GM23338 (cell line): ENCODE measurements at regions not wholly inside any gene's neighbourhood (a gene's known extent, or its start where the extent isn't known, plus 50 kb on each side); places are given as distances from the start of the nearest gene placed in this dataset.

Source experiments
- ATAC-seq: fragments of 200-7000 bp; cut with Tn5 transposase; 3 replicates; pipeline ENCODE4 v1.9.1; 2020
- DNase-seq: peaks from one replicate; pipeline ENCODE4 v3.0.0-alpha.2; 2015; ENCODE audit warnings: low spot score
- H2AFZ ChIP-seq: fragments of 200-600 bp; sonication (generic); 2 replicates; pipeline ENCODE4 v1.8.0; 2016; ENCODE audit warnings: antibody characterized with exemption, mild to moderate bottlenecking, moderate library complexity
- H3F3A ChIP-seq: fragments of 200-600 bp; sonication (generic); replicated peaks from 2 replicates; pipeline ENCODE4 v1.8.0; 2017; ENCODE audit warnings: antibody characterized with exemption, mixed run types, low read depth
- H3K27ac ChIP-seq: fragments of 200-600 bp; sonication (generic); 2 replicates; pipeline ENCODE4 v1.6.1; 2016; ENCODE audit warnings: low read depth
- H3K27me3 ChIP-seq: fragments of 200-600 bp; sonication (generic); 2 replicates; pipeline ENCODE4 v1.8.0; 2016; ENCODE audit warnings: mild to moderate bottlenecking, mixed run types, moderate library complexity; ENCODE audit not compliant: insufficient read depth
- H3K36me3 ChIP-seq: fragments of 200-600 bp; sonication (generic); 2 replicates; pipeline ENCODE4 v1.8.0; 2016; ENCODE audit warnings: mild to moderate bottlenecking; ENCODE audit not compliant: insufficient read depth
- H3K4me1 ChIP-seq: fragments of 200-600 bp; sonication (generic); 2 replicates; pipeline ENCODE4 v1.8.0; 2016; ENCODE audit warnings: mild to moderate bottlenecking, moderate library complexity; ENCODE audit not compliant: insufficient read depth
- H3K4me2 ChIP-seq: fragments of 200-600 bp; sonication (generic); 2 replicates; pipeline ENCODE4 v1.7.1; 2017; ENCODE audit warnings: mixed run types
- H3K4me3 ChIP-seq: fragments of 200-600 bp; sonication (generic); 2 replicates; pipeline ENCODE4 v1.6.1; 2016; ENCODE audit warnings: mixed run types
- H3K79me2 ChIP-seq: fragments of 200-600 bp; sonication (generic); replicated peaks from 2 replicates; pipeline ENCODE4 v1.8.0; 2017; ENCODE audit warnings: mild to moderate bottlenecking; ENCODE audit not compliant: insufficient read depth
- H3K9me2 ChIP-seq: fragments of 200-600 bp; sonication (generic); 2 replicates; pipeline ENCODE4 v1.8.0; 2017; ENCODE audit not compliant: insufficient read depth
- H4K20me1 ChIP-seq: fragments of 200-600 bp; sonication (generic); replicated peaks from 2 replicates; pipeline ENCODE4 v1.8.0; 2017; ENCODE audit warnings: mild to moderate bottlenecking; ENCODE audit not compliant: insufficient read depth
- H3K27ac Mint-ChIP-seq: 2 replicates; pipeline ENCODE4 v1.8.0; 2020; ENCODE audit warnings: inconsistent platforms, mild to moderate bottlenecking, moderate library complexity, mixed read lengths
- H3K27me3 Mint-ChIP-seq: 3 replicates; pipeline ENCODE4 v1.8.0; 2022; ENCODE audit warnings: low read depth, mild to moderate bottlenecking, moderate library complexity, mixed read lengths, inconsistent platforms; ENCODE audit not compliant: insufficient read depth, poor library complexity
- H3K36me3 Mint-ChIP-seq: 3 replicates; pipeline ENCODE4 v1.8.0; 2021; ENCODE audit warnings: low read depth, mild to moderate bottlenecking, inconsistent platforms, moderate library complexity, mixed read lengths
- H3K4me1 Mint-ChIP-seq: 3 replicates; pipeline ENCODE4 v1.8.0; 2020; ENCODE audit warnings: mild to moderate bottlenecking, inconsistent platforms, mixed read lengths
- H3K4me3 Mint-ChIP-seq: 3 replicates; pipeline ENCODE4 v1.8.0; 2021; ENCODE audit warnings: moderate library complexity, mild to moderate bottlenecking, inconsistent platforms, mixed read lengths
- H3K9me3 Mint-ChIP-seq: 3 replicates; pipeline ENCODE4 v1.8.0; 2020; ENCODE audit warnings: moderate library complexity, mild to moderate bottlenecking, inconsistent platforms, mixed read lengths
- CREB1 ChIP-seq: fragments of 250-450 bp; sonication (Bioruptor Pico); IDR thresholded peaks from 2 replicates; pipeline ENCODE4 v1.5.0; 2020; ENCODE audit warnings: low read depth, mild to moderate bottlenecking, moderate library complexity
- CTCF ChIP-seq, 2 experiments: fragments of 200-600 bp in 1 of 2; sonication (generic) in 1 of 2; conservative IDR thresholded peaks; 2 replicates each; pipeline versions ENCODE4 v1.5.1 to v1.6.1; 2016 to 2017; ENCODE audit warnings: antibody characterized with exemption in 2 of 2, low read depth in 2 of 2, mild to moderate bottlenecking in 2 of 2, moderate library complexity in 1 of 2
- ETS1 ChIP-seq: IDR thresholded peaks from 2 replicates; pipeline ENCODE4 v1.6.1; 2016; ENCODE audit warnings: antibody characterized with exemption
- EZH2 ChIP-seq: fragments of 200-600 bp; sonication (generic); IDR thresholded peaks from one replicate; pipeline ENCODE4 v1.8.0; 2017; ENCODE audit warnings: antibody characterized with exemption, mild to moderate bottlenecking, low read depth; ENCODE audit not compliant: unreplicated experiment
- JUNB ChIP-seq: IDR thresholded peaks from one replicate; pipeline ENCODE4 v1.6.1; 2016; ENCODE audit warnings: antibody characterized with exemption; ENCODE audit not compliant: unreplicated experiment
- NANOG ChIP-seq: IDR thresholded peaks from 2 replicates; pipeline ENCODE4 v1.6.1; 2016; ENCODE audit warnings: antibody characterized with exemption, borderline replicate concordance
- REST ChIP-seq: IDR thresholded peaks from one replicate; pipeline ENCODE4 v1.6.1; 2018; ENCODE audit warnings: antibody characterized with exemption; ENCODE audit not compliant: unreplicated experiment
- ZNF114 ChIP-seq: fragments of 250-450 bp; sonication (Bioruptor Pico); IDR thresholded peaks from 2 replicates; pipeline ENCODE4 v1.5.0; 2020; ENCODE audit warnings: mild to moderate bottlenecking, moderate library complexity
- ZNF462 ChIP-seq: fragments of 250-450 bp; sonication (Bioruptor Pico); IDR thresholded peaks from 2 replicates; pipeline ENCODE4 v1.5.0; 2020; ENCODE audit warnings: mild to moderate bottlenecking, moderate library complexity

- TF ChIP-seq REST (no peak), ZNF114 (CRISPR knock-in tag) (no peak), ETS1 (no peak), CREB1 (no peak), CTCF (conservative IDR thresholded peaks at IDR 0.05; ENCODE audit: low read depth in 2 of 2) (no peak)
Observed at GRCh38 chr10:118148247-118148646, 101.5 kb upstream of the RAB11FIP2 start (continued).

GRCh38 chr10:118145256-118145655 is 98.5 kb upstream of the RAB11FIP2 start:
- Histone ChIP-seq H3K4me2 (no peak overlapping the region), H3K27ac (no peak overlapping the region), H3K4me3 (no peak overlapping the region), H3K27me3 (no peaks in the 10 kb centered on the region), H3K36me3 (no peaks in the 10 kb centered on the region), H4K20me1 (no peaks in the 10 kb centered on the region), H3F3A (no peaks in the 10 kb centered on the region), H3K79me2 (no peaks in the 10 kb centered on the region), H2AFZ (no peak overlapping the region), H3K4me1 (no peaks in the 10 kb centered on the region), H3K9me2 (0 out of 2 replicates have a peak, but pooled peaks cover 9% of the 10 kb centered on the region)
- 0 out of 3 replicates have a peak, but pooled peaks cover 2% of the 10 kb centered on the region for H3K4me1 Mint-ChIP-seq
- H3K27me3 Mint-ChIP-seq, result no peaks in the 10 kb centered on the region
- no peaks in the 10 kb centered on the region for H3K36me3 Mint-ChIP-seq
- H3K9me3 Mint-ChIP-seq, result no peaks in the 10 kb centered on the region
- no peak for ATAC-seq
- no peak overlapping the region for H3K4me3 Mint-ChIP-seq
- no peak for DNase-seq
- H3K27ac Mint-ChIP-seq, result no peak overlapping the region
- TF ChIP-seq NANOG, result no peak
- TF ChIP-seq EZH2, result no peak
- TF ChIP-seq CREB1, result no peak
- no peak for TF ChIP-seq REST
- no peak for TF ChIP-seq JUNB
- no peak for TF ChIP-seq ZNF462 (CRISPR knock-in tag)
